ENCODE measurements at regions not wholly inside any gene's neighbourhood (a gene's known extent, or its start where the extent isn't known, plus 50 kb on each side); places are given as distances from the start of the nearest gene placed in this dataset. TPM values are rescaled to one million over a fixed set of nuclear protein-coding genes. Genes with fewer than 3 reads are reported as not detected.

Small RNAs in the stretch of these regions (microRNA-seq; reads per million reads assigned to microRNA genes)
- not detected for gene MIR548AG1
